ENCODE measurements at regions not wholly inside any gene's neighbourhood (a gene's known extent, or its start where the extent isn't known, plus 50 kb on each side); places are given as distances from the start of the nearest gene placed in this dataset.

DNA sequence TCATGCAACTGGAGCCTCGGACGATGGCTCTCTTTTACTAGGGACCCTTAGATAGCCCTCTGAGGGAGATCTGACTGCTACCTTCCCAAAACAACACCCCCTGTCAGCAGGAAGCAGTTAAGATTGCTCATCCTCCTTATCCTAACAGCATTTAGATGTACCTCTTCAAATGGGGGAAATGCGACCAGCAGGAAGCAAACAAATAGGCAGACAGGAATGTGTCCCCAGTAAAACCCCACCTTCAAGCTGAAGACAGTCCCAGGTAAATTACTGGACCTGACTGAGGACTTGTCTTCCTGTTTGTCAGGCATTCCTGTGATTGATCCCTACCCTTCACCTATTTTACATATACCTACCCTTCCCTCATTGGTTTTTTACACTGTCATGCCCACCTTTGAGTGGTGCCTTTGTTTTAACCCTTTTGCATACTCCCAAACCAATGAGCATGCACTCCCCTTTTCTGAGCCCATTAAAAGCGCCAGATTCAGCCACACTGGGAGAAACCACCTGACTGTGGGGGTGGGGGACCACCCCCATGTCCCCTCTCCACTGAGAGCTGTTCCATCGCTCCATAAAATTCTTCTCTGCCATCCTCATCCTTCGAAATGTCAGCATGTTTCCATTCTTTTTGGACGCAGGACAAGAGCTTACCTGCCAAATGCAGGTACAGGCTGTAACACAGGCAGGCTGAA is 954.0 kb upstream of the CDH6 start:
- TF ChIP-seq, protein P1, sequence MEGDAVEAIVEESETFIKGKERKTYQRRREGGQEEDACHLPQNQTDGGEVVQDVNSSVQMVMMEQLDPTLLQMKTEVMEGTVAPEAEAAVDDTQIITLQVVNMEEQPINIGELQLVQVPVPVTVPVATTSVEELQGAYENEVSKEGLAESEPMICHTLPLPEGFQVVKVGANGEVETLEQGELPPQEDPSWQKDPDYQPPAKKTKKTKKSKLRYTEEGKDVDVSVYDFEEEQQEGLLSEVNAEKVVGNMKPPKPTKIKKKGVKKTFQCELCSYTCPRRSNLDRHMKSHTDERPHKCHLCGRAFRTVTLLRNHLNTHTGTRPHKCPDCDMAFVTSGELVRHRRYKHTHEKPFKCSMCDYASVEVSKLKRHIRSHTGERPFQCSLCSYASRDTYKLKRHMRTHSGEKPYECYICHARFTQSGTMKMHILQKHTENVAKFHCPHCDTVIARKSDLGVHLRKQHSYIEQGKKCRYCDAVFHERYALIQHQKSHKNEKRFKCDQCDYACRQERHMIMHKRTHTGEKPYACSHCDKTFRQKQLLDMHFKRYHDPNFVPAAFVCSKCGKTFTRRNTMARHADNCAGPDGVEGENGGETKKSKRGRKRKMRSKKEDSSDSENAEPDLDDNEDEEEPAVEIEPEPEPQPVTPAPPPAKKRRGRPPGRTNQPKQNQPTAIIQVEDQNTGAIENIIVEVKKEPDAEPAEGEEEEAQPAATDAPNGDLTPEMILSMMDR (conservative IDR thresholded peaks at IDR 0.05): no peak
- no peak overlapping the region for H3K27ac ChIP-seq

DNA sequence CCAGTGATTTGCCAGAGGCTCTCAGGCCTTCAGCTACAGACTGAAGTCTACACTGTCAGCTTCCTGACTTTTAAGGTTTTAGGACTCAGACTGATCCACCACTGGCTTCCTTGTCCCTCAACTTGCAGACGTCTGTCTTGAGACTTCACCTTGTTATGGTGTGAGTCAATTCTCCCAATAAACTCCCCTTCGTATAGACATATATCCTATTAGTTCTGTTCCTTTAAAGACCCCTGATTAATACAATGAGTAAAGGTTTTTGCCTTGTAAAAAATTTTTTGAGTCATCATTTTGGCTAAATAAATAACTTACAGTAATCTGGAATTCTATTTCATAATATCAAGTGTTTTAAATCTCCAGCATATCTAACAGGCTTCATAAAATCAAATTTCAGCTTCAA is 956.3 kb upstream of the CDH6 start:
- no peak overlapping the region for H3K27ac ChIP-seq
- TF ChIP-seq, protein P1 (conservative IDR thresholded peaks at IDR 0.05): no peak

DNA sequence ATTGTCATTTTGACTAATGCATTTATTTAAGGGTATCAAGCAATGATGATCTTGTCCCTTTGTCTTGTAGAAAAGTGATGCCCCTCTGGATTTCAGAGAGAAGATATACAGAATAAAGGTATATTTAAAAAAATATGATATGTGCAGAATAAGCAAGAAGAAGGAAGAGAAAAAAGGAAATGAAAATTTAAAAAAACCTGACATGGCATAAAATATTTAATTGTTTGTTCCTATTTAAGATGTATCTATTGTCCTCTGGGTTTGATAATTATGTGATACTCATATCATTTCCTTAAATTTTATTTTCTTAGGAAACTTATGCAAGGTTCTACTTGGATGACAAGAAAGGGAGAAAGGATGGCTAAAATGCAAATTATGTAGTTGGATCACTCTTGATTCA is 983.7 kb upstream of the CDH6 start:
- H3K27ac ChIP-seq: no peak overlapping the region
- TF ChIP-seq, protein P1 (conservative IDR thresholded peaks at IDR 0.05): no peak

DNA sequence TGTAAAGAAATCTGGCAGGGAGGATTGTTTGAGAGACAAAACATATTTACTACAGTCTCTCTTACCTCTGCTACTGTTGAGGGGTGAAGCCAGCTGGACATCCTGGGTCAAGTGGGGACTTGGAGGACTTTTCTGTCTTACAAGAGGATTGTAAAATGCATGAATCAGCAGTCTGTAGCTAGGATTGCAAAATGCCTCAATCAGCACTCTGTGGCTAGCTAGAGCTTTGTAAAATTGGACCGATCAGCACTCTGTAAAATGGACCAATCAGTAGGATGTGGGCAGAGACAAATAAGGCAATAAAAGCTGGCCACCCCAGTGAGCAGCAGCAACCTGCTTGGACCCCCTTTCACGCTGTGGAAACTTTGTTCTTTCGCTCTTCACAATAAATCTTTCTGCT is 995.8 kb upstream of the CDH6 start:
- H3K27ac ChIP-seq: no peak overlapping the region

DNA sequence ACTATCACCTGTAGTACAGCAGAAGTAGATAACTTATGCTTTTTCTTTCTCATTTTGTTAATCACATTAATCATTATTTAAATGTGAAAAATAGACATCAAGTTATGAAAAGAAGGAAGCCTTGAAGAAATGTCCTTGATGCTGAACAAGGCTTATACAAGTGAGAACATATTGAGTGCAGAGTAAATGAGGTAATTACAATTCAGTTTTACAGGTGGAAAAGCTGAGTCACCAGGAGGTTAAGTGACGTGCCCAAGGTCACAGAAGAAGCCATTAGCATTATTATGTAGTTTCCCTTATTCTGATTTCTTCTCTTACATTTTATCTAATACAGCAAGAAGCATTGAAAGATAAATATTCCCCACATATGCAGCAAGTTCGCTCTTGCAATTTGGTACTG is 998.5 kb upstream of the CDH6 start:
- TF ChIP-seq, protein P1 (conservative IDR thresholded peaks at IDR 0.05): no peak
- no peak overlapping the region for H3K27ac ChIP-seq

More for the DNA sequence above, 995.8 kb upstream of the CDH6 start:
- TF ChIP-seq, protein P1 (conservative IDR thresholded peaks at IDR 0.05): no peak

DNA sequence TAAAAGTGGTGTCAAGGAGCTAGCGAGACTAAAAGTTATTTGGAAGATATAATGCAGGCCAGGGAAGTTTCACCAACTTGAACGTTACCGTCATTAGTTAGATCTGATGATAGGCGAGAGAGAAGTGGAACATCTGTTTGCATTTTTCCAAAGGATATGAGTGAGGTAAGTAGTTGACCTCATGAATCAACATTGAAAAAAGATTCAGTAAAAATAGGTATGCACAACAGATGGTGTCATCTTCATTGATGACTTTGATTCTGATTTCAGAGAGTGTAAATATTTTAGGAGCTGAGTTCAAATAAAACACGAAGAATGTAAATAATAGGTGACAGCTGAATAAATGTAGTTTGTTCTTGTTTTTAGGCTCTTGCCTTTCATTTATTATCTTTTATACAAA is 998.9 kb upstream of the CDH6 start:
- TF ChIP-seq, protein P1 (conservative IDR thresholded peaks at IDR 0.05): no peak
- no peak overlapping the region for H3K27ac ChIP-seq

DNA sequence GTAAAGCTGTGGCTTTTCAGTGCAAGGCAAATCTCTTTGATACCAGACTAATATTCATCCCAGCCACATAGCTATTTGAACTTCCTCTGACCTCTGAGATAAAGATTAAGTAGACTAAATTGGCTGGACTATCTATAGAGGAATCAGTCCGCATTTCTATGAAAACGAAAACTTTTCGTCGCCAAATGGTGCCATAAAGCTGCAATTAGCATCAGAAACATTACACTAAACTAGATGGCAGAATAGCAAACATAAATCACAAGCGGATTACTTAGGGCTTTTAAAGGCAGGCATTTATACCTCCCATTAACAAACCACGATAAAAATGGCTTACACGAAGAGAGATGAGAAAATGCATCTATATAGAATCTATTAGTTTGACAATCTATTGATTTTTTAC is 1009.7 kb upstream of the CDH6 start:
- TF ChIP-seq, protein P1 (conservative IDR thresholded peaks at IDR 0.05): no peak
- no peak overlapping the region for H3K27ac ChIP-seq

Data from VCaP (cell line).